A549 (cell line): ENCODE measurements at regions not wholly inside any gene's neighbourhood (a gene's known extent, or its start where the extent isn't known, plus 50 kb on each side); places are given as distances from the start of the nearest gene placed in this dataset.

Source experiments
- POLR2A ChIP-seq: IDR thresholded peaks from 2 replicates; pipeline ENCODE4 v1.6.1; 2012; ENCODE audit warnings: mild to moderate bottlenecking, low read length
- TF ChIP-seq, protein P1 (sequence below): fragments of >200 bp; sonication (Bioruptor Twin); formaldehyde crosslinking; IDR thresholded peaks from 3 replicates; pipeline ENCODE4 v1.5.1; 2016

DNA sequence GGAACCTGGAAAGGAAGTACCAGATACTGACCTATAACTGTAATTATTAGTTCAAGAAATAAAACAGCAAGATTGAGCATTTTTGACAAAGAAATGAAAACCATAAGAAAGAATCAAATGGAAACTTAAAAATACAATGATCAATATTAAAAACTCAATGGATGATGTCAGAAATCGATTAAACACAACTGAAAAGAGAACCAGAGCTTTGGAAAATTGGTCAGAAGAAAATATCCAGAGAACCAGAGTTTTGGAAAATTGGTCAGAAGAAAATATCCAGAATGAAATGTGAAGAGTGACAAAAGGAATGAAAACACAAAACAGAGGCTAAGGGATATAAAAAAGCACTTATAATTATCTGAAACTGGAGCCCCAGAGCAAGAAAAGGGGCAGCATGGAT lies 438.6 kb downstream of the AJAP1 start:
- TF ChIP-seq, protein P1, sequence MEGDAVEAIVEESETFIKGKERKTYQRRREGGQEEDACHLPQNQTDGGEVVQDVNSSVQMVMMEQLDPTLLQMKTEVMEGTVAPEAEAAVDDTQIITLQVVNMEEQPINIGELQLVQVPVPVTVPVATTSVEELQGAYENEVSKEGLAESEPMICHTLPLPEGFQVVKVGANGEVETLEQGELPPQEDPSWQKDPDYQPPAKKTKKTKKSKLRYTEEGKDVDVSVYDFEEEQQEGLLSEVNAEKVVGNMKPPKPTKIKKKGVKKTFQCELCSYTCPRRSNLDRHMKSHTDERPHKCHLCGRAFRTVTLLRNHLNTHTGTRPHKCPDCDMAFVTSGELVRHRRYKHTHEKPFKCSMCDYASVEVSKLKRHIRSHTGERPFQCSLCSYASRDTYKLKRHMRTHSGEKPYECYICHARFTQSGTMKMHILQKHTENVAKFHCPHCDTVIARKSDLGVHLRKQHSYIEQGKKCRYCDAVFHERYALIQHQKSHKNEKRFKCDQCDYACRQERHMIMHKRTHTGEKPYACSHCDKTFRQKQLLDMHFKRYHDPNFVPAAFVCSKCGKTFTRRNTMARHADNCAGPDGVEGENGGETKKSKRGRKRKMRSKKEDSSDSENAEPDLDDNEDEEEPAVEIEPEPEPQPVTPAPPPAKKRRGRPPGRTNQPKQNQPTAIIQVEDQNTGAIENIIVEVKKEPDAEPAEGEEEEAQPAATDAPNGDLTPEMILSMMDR = no peak
- no peak for TF ChIP-seq POLR2A
